ENCODE measurements at regions not wholly inside any gene's neighbourhood (a gene's known extent, or its start where the extent isn't known, plus 50 kb on each side); places are given as distances from the start of the nearest gene placed in this dataset.
A peak's percentile ranks its signal among the peaks of the same experiment; 100 is the strongest.

- Histone ChIP-seq H3K4me2 (ENCODE audit: low read length, poor library complexity, severe bottlenecking) (no peak overlapping the region), H2BK15ac (ENCODE audit: low read depth, poor library complexity, severe bottlenecking) (no peak overlapping the region), H3K14ac (ENCODE audit: low read length in 2 of 2) (no peak overlapping the region), H3K4ac (ENCODE audit: low read depth in 1 of 2, low read length in 2 of 2) (no peak overlapping the region), H2AFZ (ENCODE audit: low read depth, low read length) (no peak overlapping the region), H3K36me3 (ENCODE audit: control insufficient read depth in 1 of 2, insufficient read depth in 2 of 2, low read depth in 1 of 2, low read length in 2 of 2) (no peaks in the 10 kb centered on the region), H3K9me3 (ENCODE audit: control insufficient read depth, low read length) (no peaks in the 10 kb centered on the region), H3K27ac (ENCODE audit: low read length, poor library complexity, severe bottlenecking) (no peak overlapping the region), H3K79me1 (replicated peaks; ENCODE audit: low read length, poor library complexity, severe bottlenecking) (no peaks in the 10 kb centered on the region), H2BK120ac (ENCODE audit: low read depth, low read length) (no peak overlapping the region), H2AK5ac (ENCODE audit: low read length, severe bottlenecking) (no peak overlapping the region), H2BK5ac (ENCODE audit: low read depth, low read length, poor library complexity, severe bottlenecking) (no peak overlapping the region), H3K27me3 (ENCODE audit: control insufficient read depth in 1 of 2, insufficient read depth in 1 of 2, low read length in 2 of 2) (no peaks in the 10 kb centered on the region), H4K91ac (ENCODE audit: low read length) (no peak overlapping the region), H3K9ac (ENCODE audit: low read length) (no peak overlapping the region), H2BK12ac (ENCODE audit: low read length in 2 of 2) (no peak overlapping the region), H4K8ac (ENCODE audit: low read length) (no peak overlapping the region), H3K18ac (ENCODE audit: low read depth in 1 of 2, low read length in 2 of 2) (no peak overlapping the region), H3K23ac (ENCODE audit: low read length in 2 of 2) (no peak overlapping the region), H3K4me1 (ENCODE audit: control insufficient read depth, insufficient read depth, low read depth, low read length) (no peaks in the 10 kb centered on the region), H3K4me3 (ENCODE audit: insufficient read depth in 1 of 2, low read depth in 1 of 2, low read length in 2 of 2) (no peak overlapping the region)
- 85% methylated on average over 3 of the region's 5 CpGs for WGBS
- no peak for DNase-seq
Observed at GRCh38 chr20:23193801-23194384, 107.8 kb upstream of the CD93 start.

- H3K36me3 ChIP-seq (ENCODE audit: control insufficient read depth in 1 of 2, insufficient read depth in 2 of 2, low read depth in 1 of 2, low read length in 2 of 2), result no peaks in the 10 kb centered on the region
- no peak overlapping the region for H2BK120ac ChIP-seq (ENCODE audit: low read depth, low read length)
- H2AFZ ChIP-seq (ENCODE audit: low read depth, low read length), result no peak overlapping the region
- H3K4me3 ChIP-seq (ENCODE audit: insufficient read depth in 1 of 2, low read depth in 1 of 2, low read length in 2 of 2), result no peak overlapping the region
- no peak overlapping the region for H2BK5ac ChIP-seq (ENCODE audit: low read depth, low read length, poor library complexity, severe bottlenecking)
- no peaks in the 10 kb centered on the region for H3K27me3 ChIP-seq (ENCODE audit: control insufficient read depth in 1 of 2, insufficient read depth in 1 of 2, low read length in 2 of 2)
- no peak overlapping the region for H2AK5ac ChIP-seq (ENCODE audit: low read length, severe bottlenecking)
- no peak overlapping the region for H3K23ac ChIP-seq (ENCODE audit: low read length in 2 of 2)
- no peak for DNase-seq
- H2BK15ac ChIP-seq (ENCODE audit: low read depth, poor library complexity, severe bottlenecking), result no peak overlapping the region
- no peak overlapping the region for H4K8ac ChIP-seq (ENCODE audit: low read length)
- no peaks in the 10 kb centered on the region for H3K9me3 ChIP-seq (ENCODE audit: control insufficient read depth, low read length)
- no peak overlapping the region for H3K27ac ChIP-seq (ENCODE audit: low read length, poor library complexity, severe bottlenecking)
- H3K4me1 ChIP-seq (ENCODE audit: control insufficient read depth, insufficient read depth, low read depth, low read length), result no peaks in the 10 kb centered on the region
- H3K4ac ChIP-seq (ENCODE audit: low read depth in 1 of 2, low read length in 2 of 2), result no peak overlapping the region
- H3K9ac ChIP-seq (ENCODE audit: low read length), result no peak overlapping the region
- H3K14ac ChIP-seq (ENCODE audit: low read length in 2 of 2), result no peak overlapping the region
- 84% methylated on average over 3 of the region's 3 CpGs for WGBS
- H2BK12ac ChIP-seq (ENCODE audit: low read length in 2 of 2), result no peak overlapping the region
- no peaks in the 10 kb centered on the region for H3K79me1 ChIP-seq (replicated peaks; ENCODE audit: low read length, poor library complexity, severe bottlenecking)
- H3K18ac ChIP-seq (ENCODE audit: low read depth in 1 of 2, low read length in 2 of 2), result no peak overlapping the region
- H3K4me2 ChIP-seq (ENCODE audit: low read length, poor library complexity, severe bottlenecking), result no peak overlapping the region
- H4K91ac ChIP-seq (ENCODE audit: low read length), result no peak overlapping the region
Observed at GRCh38 chr20:23192469-23192868, 106.3 kb upstream of the CD93 start.

GRCh38 chr20:23190557-23190956, 104.4 kb upstream of the CD93 start:
- H3K23ac ChIP-seq (ENCODE audit: low read length in 2 of 2), result no peak overlapping the region
- no peak overlapping the region for H2BK120ac ChIP-seq (ENCODE audit: low read depth, low read length)
- H3K4me2 ChIP-seq (ENCODE audit: low read length, poor library complexity, severe bottlenecking), result no peak overlapping the region
- no peak overlapping the region for H3K14ac ChIP-seq (ENCODE audit: low read length in 2 of 2)
- no peaks in the 10 kb centered on the region for H3K79me1 ChIP-seq (replicated peaks; ENCODE audit: low read length, poor library complexity, severe bottlenecking)
- H3K36me3 ChIP-seq (ENCODE audit: control insufficient read depth in 1 of 2, insufficient read depth in 2 of 2, low read depth in 1 of 2, low read length in 2 of 2), result no peaks in the 10 kb centered on the region
- H3K27me3 ChIP-seq (ENCODE audit: control insufficient read depth in 1 of 2, insufficient read depth in 1 of 2, low read length in 2 of 2), result no peaks in the 10 kb centered on the region
- 76% methylated on average over 3 of the region's 3 CpGs for WGBS
- H3K4me3 ChIP-seq (ENCODE audit: insufficient read depth in 1 of 2, low read depth in 1 of 2, low read length in 2 of 2), result no peak overlapping the region
- H2AK5ac ChIP-seq (ENCODE audit: low read length, severe bottlenecking), result no peak overlapping the region
- no peak overlapping the region for H3K9ac ChIP-seq (ENCODE audit: low read length)
- no peak overlapping the region for H4K8ac ChIP-seq (ENCODE audit: low read length)
- H3K4ac ChIP-seq (ENCODE audit: low read depth in 1 of 2, low read length in 2 of 2), result no peak overlapping the region
- no peak overlapping the region for H3K27ac ChIP-seq (ENCODE audit: low read length, poor library complexity, severe bottlenecking)
- H4K91ac ChIP-seq (ENCODE audit: low read length), result no peak overlapping the region
- H3K9me3 ChIP-seq (ENCODE audit: control insufficient read depth, low read length), result no peaks in the 10 kb centered on the region
- H2BK5ac ChIP-seq (ENCODE audit: low read depth, low read length, poor library complexity, severe bottlenecking), result no peak overlapping the region
- no peaks in the 10 kb centered on the region for H3K4me1 ChIP-seq (ENCODE audit: control insufficient read depth, insufficient read depth, low read depth, low read length)
- DNase-seq, result peak; percentile 17
- no peak overlapping the region for H2BK12ac ChIP-seq (ENCODE audit: low read length in 2 of 2)
- H2BK15ac ChIP-seq (ENCODE audit: low read depth, poor library complexity, severe bottlenecking), result no peak overlapping the region
- H3K18ac ChIP-seq (ENCODE audit: low read depth in 1 of 2, low read length in 2 of 2), result no peak overlapping the region
- H2AFZ ChIP-seq (ENCODE audit: low read depth, low read length), result no peak overlapping the region

- DNase-seq, result no peak
- Histone ChIP-seq H2BK120ac (ENCODE audit: low read depth, low read length) (no peak overlapping the region), H3K4ac (ENCODE audit: low read depth in 1 of 2, low read length in 2 of 2) (no peak overlapping the region), H4K8ac (ENCODE audit: low read length) (no peak overlapping the region), H3K18ac (ENCODE audit: low read depth in 1 of 2, low read length in 2 of 2) (no peak overlapping the region), H4K91ac (ENCODE audit: low read length) (no peak overlapping the region), H3K27me3 (ENCODE audit: control insufficient read depth in 1 of 2, insufficient read depth in 1 of 2, low read length in 2 of 2) (no peaks in the 10 kb centered on the region), H3K23ac (ENCODE audit: low read length in 2 of 2) (no peak overlapping the region), H2BK12ac (ENCODE audit: low read length in 2 of 2) (no peak overlapping the region), H3K4me1 (ENCODE audit: control insufficient read depth, insufficient read depth, low read depth, low read length) (no peaks in the 10 kb centered on the region), H3K14ac (ENCODE audit: low read length in 2 of 2) (no peak overlapping the region), H3K36me3 (ENCODE audit: control insufficient read depth in 1 of 2, insufficient read depth in 2 of 2, low read depth in 1 of 2, low read length in 2 of 2) (no peaks in the 10 kb centered on the region), H3K4me3 (ENCODE audit: insufficient read depth in 1 of 2, low read depth in 1 of 2, low read length in 2 of 2) (no peak overlapping the region), H2BK15ac (ENCODE audit: low read depth, poor library complexity, severe bottlenecking) (no peak overlapping the region), H2AK5ac (ENCODE audit: low read length, severe bottlenecking) (no peak overlapping the region), H2AFZ (ENCODE audit: low read depth, low read length) (no peak overlapping the region), H3K79me1 (replicated peaks; ENCODE audit: low read length, poor library complexity, severe bottlenecking) (no peaks in the 10 kb centered on the region), H3K9me3 (ENCODE audit: control insufficient read depth, low read length) (no peaks in the 10 kb centered on the region), H3K27ac (ENCODE audit: low read length, poor library complexity, severe bottlenecking) (no peak overlapping the region), H3K9ac (ENCODE audit: low read length) (no peak overlapping the region), H2BK5ac (ENCODE audit: low read depth, low read length, poor library complexity, severe bottlenecking) (no peak overlapping the region), H3K4me2 (ENCODE audit: low read length, poor library complexity, severe bottlenecking) (no peak overlapping the region)
- 75% methylated on average over 8 of the region's 9 CpGs for WGBS
Observed at GRCh38 chr20:23189854-23190253, 103.7 kb upstream of the CD93 start.
